ENCODE measurements at regions not wholly inside any gene's neighbourhood (a gene's known extent, or its start where the extent isn't known, plus 50 kb on each side); places are given as distances from the start of the nearest gene placed in this dataset.

- no peak for TF ChIP-seq EZH2 (IDR thresholded peaks at IDR 0.05; ENCODE audit: insufficient read depth, low read length)
- no peak for TF ChIP-seq CTCF (IDR thresholded peaks at IDR 0.05; ENCODE audit: insufficient read depth, low read depth, low read length)
Measured at GRCh38 chr15:24223739-24224138, 451.8 kb upstream of the NPAP1 start.
